Astrocyte of the cerebellum (primary cell): ENCODE measurements at regions not wholly inside any gene's neighbourhood (a gene's known extent, or its start where the extent isn't known, plus 50 kb on each side); places are given as distances from the start of the nearest gene placed in this dataset.

Source experiments
- DNase-seq: peaks from one replicate; pipeline ENCODE4 v3.0.0-alpha.2; 2011; ENCODE audit warnings: low read depth
- H3K4me3 ChIP-seq: 2 replicates; pipeline ENCODE4 v1.5.1; 2011; ENCODE audit warnings: mild to moderate bottlenecking, low read depth, low read length, moderate library complexity
- in situ Hi-C: cut with HindIII; loops from 2 replicates; pipeline ENCODE4 v1.10.0; 2017; ENCODE audit warnings: low sequenced_read_pairs
- TF ChIP-seq, protein P1 (sequence below): IDR thresholded peaks from 2 replicates; pipeline ENCODE4 v1.5.1; 2012; ENCODE audit warnings: low read length, low read depth, moderate library complexity, mild to moderate bottlenecking; ENCODE audit errors: missing control alignments

DNA sequence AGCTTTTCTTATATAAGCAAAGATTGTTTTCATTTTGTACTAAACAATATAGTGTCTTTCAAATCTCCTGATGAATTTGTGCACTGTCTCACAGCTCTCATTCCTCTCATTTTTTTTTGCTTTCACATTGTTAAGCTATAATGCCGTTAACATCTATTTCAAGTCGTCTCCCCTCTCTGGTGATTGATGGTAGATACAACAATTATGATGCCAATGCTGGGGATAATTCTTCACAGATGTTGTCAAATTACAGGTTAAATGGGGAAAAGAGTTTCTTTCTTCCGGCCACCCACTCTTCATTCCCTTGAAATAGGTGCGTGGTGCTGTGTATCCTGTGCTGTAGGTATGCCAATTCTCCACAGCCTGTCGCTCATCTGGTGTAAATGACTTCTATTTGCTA, 1053.7 kb upstream of the ZEB2 start:
- TF ChIP-seq, protein P1, sequence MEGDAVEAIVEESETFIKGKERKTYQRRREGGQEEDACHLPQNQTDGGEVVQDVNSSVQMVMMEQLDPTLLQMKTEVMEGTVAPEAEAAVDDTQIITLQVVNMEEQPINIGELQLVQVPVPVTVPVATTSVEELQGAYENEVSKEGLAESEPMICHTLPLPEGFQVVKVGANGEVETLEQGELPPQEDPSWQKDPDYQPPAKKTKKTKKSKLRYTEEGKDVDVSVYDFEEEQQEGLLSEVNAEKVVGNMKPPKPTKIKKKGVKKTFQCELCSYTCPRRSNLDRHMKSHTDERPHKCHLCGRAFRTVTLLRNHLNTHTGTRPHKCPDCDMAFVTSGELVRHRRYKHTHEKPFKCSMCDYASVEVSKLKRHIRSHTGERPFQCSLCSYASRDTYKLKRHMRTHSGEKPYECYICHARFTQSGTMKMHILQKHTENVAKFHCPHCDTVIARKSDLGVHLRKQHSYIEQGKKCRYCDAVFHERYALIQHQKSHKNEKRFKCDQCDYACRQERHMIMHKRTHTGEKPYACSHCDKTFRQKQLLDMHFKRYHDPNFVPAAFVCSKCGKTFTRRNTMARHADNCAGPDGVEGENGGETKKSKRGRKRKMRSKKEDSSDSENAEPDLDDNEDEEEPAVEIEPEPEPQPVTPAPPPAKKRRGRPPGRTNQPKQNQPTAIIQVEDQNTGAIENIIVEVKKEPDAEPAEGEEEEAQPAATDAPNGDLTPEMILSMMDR = no peak
- in situ Hi-C loops = no loop called here
- no peak for DNase-seq
- H3K4me3 ChIP-seq = no peak overlapping the region

DNA sequence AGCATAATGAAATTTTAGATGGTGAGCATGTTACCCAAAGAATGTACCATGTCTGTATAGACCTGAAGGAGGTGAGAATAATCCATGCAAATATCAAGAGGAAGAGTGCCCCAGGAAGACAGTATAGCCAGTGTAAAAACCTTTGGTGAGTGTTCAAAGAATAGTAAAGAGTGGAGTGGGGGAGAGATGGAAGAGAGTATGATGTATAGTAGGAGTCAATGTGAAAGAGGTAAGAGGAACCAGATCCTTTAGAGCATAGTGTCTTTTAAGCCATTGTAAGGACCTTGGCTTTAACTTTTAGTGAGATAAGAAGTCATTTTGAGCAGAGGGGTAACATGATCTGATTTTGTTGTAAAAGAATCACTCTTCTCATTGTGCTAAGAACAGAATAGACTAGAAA, 1052.3 kb upstream of the ZEB2 start:
- in situ Hi-C loops = no loop called here
- TF ChIP-seq, protein P1 = no peak
- DNase-seq = no peak
- H3K4me3 ChIP-seq = no peak overlapping the region

DNA sequence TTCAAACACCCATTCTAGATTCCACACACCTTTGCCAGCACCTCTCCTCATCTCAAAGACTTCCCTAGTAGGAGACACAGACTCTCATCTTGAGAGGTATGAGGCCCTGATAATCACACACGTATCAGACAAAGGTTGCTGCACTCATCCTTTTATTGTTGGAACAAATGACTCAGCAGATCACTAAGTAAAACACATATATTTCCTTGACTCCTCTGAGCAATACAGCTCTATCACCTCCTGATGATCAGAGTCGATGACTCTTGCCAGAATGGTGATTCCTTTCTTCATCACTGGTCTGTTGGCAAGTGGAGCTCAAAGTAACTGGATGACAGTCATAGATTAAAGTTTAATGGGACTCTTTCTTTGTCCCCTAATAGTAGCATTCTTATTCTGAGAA, 1049.2 kb upstream of the ZEB2 start:
- no peak for DNase-seq
- in situ Hi-C loops = no loop called here

DNA sequence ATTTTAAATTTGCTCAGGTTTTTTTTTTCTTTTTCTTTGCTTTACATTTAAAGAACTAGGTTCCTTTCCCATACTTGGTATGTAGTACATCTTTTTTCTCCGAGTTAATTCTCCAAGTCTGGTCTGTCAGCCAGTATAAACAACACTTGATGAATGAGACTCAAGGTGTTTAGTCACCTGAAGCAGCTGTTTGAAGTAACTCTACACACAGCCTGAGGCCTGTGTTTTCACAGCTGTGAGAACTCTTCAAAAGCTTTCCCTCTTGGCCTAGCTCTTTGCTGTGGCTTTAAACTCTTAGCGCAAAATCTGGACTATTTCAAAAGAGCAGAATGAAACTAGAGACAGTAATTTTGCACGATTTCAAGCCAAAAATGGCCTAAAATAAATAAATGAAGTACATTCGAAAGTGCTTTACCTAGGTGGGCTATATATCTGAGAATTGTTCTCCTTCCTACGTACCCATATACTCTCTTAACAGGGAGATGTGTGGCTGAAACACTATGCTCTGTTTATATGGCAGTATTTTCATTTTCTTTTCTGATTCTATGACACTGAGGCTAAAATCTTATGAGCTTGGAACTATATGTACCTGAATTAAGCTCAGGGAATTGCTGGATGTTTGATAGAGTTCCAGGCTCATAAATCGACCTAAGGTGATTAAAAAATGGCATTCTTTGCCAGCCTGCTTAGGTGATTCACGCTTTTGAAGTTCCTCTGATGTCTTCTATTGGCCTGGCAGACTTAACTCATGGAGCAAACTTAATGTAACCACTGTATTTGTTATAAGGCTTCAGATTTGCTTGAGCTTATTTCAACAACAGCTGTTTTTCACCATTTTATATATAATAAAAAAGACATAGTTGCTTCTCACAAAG, 1044.1 kb upstream of the ZEB2 start:
- TF ChIP-seq, protein P1 = no peak
- peak; percentile 31 for DNase-seq
- in situ Hi-C loops = no loop called here
- H3K4me3 ChIP-seq = no peak overlapping the region

More for the DNA sequence above, 1049.2 kb upstream of the ZEB2 start:
- TF ChIP-seq, protein P1 = no peak
- no peak overlapping the region for H3K4me3 ChIP-seq

DNA sequence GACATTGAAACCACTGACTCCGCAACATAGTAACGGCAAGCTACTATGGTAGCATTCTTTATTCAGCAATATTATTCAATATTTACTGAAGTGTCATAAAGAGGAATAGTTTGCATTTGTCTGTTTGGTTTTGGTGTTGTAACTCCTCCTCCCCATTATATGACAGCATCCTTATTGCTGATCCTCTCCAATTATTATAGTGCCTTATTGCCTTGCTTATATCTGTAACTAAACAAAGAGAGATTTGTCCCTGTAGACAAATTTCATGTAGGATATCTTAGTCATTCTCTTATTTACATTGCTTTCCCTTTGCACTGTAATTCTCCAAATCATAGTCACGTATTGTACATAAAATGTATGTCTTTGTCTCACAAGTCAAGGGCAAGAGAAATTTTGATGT, 1041.2 kb upstream of the ZEB2 start:
- in situ Hi-C loops = no loop called here
- TF ChIP-seq, protein P1 = no peak
- H3K4me3 ChIP-seq = no peak overlapping the region
- no peak for DNase-seq

DNA sequence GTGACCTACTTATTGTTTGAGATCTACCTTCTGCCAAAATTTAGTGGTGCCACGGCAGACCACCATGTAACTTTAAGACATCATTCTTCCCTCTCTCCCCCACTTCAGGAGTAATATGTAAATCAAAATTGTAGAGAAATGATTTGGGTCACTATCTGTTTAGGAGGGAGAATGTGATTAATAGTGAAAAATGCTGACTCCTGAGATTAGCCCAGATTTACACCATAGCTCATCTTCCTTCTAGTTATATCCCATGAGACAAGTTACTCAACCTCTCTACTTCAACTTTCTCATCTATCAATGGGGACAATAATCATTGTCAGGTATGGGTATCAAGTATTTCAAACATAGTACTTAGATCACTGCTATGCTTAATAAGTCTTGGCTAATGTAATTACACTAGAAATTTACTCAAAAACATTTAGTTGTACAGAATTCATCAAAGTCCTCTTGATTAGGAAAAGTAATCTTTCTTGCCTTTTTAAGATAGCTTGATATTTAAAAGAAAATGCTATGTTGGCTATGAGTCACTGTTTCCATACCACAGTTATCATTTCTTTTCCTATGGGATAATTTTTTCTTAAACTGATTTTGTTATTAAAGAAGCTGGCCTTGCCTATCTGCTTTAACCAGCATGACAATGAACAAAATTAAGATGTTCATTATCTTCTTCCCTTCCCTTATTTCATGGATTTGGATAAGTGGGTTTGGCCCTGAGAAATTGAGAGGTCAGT, 1038.9 kb upstream of the ZEB2 start:
- H3K4me3 ChIP-seq = no peak overlapping the region
- no peak for DNase-seq
- in situ Hi-C loops = no loop called here

More for the DNA sequence above, 1038.9 kb upstream of the ZEB2 start:
- TF ChIP-seq, protein P1 = no peak
